ENCODE measurements at regions not wholly inside any gene's neighbourhood (a gene's known extent, or its start where the extent isn't known, plus 50 kb on each side); places are given as distances from the start of the nearest gene placed in this dataset.
"Not testable (repeated sequence)": the region's sequence is repeated elsewhere in the genome, so short reads cannot be mapped to it uniquely, and the experiment has no call there.

DNA sequence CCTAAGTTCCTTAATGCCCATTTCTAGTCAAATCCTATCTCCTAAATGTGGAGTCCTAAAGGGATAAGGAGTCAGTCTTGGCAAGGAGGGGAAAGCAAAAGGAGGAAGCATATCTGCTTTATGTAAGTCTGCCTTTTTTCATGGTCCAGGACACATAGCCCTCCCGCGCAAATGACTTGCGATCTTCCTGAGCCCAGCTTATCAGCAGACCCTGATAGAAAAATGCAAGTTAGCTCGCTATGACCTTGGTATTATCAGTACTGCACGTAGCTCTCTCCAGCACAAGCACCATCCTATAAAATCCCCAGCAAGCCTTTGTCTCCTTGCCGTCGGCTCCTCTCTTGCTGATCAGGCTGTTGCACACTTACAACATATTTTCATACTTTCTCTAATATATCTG is 281.4 kb upstream of the KCNH7 start:
- Histone ChIP-seq H3K79me2 (ENCODE audit: insufficient read depth, low read length) (no peaks in the 10 kb centered on the region), H3K4me1 (ENCODE audit: insufficient read depth, low read length, poor library complexity, severe bottlenecking) (no peaks in the 10 kb centered on the region), H2AFZ (ENCODE audit: low read length) (no peak overlapping the region), H3K36me3 (ENCODE audit: insufficient read depth, low read length) (no peaks in the 10 kb centered on the region), H3K9me3 (ENCODE audit: insufficient read depth, low read depth, low read length) (no peaks in the 10 kb centered on the region), H4K20me1 (ENCODE audit: insufficient read depth, low read length, poor library complexity, severe bottlenecking) (no peaks in the 10 kb centered on the region), H3K9me2 (replicated peaks; ENCODE audit: low read depth, low read length) (no peaks in the 10 kb centered on the region), H3K9ac (ENCODE audit: low read depth, low read length, poor library complexity, severe bottlenecking) (no peak overlapping the region), H3K27me3 (ENCODE audit: insufficient read depth, low read length, poor library complexity, severe bottlenecking) (no peaks in the 10 kb centered on the region), H3K4me2 (ENCODE audit: low read depth, low read length, poor library complexity, severe bottlenecking) (no peak overlapping the region), H3F3A (ENCODE audit: low read depth) (no peaks in the 10 kb centered on the region), H3K4me3 (ENCODE audit: low read length, poor library complexity, severe bottlenecking) (no peak overlapping the region)
- TF ChIP-seq, protein P1, sequence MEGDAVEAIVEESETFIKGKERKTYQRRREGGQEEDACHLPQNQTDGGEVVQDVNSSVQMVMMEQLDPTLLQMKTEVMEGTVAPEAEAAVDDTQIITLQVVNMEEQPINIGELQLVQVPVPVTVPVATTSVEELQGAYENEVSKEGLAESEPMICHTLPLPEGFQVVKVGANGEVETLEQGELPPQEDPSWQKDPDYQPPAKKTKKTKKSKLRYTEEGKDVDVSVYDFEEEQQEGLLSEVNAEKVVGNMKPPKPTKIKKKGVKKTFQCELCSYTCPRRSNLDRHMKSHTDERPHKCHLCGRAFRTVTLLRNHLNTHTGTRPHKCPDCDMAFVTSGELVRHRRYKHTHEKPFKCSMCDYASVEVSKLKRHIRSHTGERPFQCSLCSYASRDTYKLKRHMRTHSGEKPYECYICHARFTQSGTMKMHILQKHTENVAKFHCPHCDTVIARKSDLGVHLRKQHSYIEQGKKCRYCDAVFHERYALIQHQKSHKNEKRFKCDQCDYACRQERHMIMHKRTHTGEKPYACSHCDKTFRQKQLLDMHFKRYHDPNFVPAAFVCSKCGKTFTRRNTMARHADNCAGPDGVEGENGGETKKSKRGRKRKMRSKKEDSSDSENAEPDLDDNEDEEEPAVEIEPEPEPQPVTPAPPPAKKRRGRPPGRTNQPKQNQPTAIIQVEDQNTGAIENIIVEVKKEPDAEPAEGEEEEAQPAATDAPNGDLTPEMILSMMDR (conservative IDR thresholded peaks at IDR 0.05; ENCODE audit: low read length) = no peak
- TF ChIP-seq EZH2phosphoT487 (IDR thresholded peaks at IDR 0.05; ENCODE audit: borderline replicate concordance) = no peak

DNA sequence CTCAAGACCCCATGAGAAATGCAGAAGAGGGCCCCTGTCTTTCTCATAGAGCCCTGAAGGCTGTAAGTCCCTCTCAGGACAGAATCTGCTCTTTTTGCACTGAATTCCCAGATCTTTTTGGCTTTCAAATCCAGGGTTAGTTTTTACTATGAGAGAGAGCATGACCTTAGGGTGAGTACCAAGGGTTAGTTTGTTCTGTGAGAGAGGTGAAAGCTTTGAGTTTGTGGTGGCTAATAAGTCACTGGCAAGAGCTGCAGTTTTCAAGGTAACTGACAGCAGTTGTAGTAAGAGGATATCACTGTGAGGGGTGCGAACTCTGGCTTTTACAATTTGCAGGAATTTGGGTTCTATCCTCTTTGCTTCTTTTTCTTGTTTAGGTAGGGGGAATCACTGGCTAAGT is 248.4 kb upstream of the KCNH7 start:
- Histone ChIP-seq H3K79me2 (ENCODE audit: insufficient read depth, low read length) (no peaks in the 10 kb centered on the region), H3K4me2 (ENCODE audit: low read depth, low read length, poor library complexity, severe bottlenecking) (no peak overlapping the region), H2AFZ (ENCODE audit: low read length) (no peak overlapping the region), H3K4me1 (ENCODE audit: insufficient read depth, low read length, poor library complexity, severe bottlenecking) (no peaks in the 10 kb centered on the region), H3K9me3 (ENCODE audit: insufficient read depth, low read depth, low read length) (no peaks in the 10 kb centered on the region), H3F3A (ENCODE audit: low read depth) (no peaks in the 10 kb centered on the region), H3K27me3 (ENCODE audit: insufficient read depth, low read length, poor library complexity, severe bottlenecking) (no peaks in the 10 kb centered on the region), H3K9me2 (replicated peaks; ENCODE audit: low read depth, low read length) (no peaks in the 10 kb centered on the region), H3K36me3 (ENCODE audit: insufficient read depth, low read length) (no peaks in the 10 kb centered on the region), H3K4me3 (ENCODE audit: low read length, poor library complexity, severe bottlenecking) (no peak overlapping the region), H3K9ac (ENCODE audit: low read depth, low read length, poor library complexity, severe bottlenecking) (no peak overlapping the region), H4K20me1 (ENCODE audit: insufficient read depth, low read length, poor library complexity, severe bottlenecking) (no peaks in the 10 kb centered on the region)
- TF ChIP-seq, protein P1 (conservative IDR thresholded peaks at IDR 0.05; ENCODE audit: low read length) = no peak
- TF ChIP-seq EZH2phosphoT487 (IDR thresholded peaks at IDR 0.05; ENCODE audit: borderline replicate concordance) = no peak

DNA sequence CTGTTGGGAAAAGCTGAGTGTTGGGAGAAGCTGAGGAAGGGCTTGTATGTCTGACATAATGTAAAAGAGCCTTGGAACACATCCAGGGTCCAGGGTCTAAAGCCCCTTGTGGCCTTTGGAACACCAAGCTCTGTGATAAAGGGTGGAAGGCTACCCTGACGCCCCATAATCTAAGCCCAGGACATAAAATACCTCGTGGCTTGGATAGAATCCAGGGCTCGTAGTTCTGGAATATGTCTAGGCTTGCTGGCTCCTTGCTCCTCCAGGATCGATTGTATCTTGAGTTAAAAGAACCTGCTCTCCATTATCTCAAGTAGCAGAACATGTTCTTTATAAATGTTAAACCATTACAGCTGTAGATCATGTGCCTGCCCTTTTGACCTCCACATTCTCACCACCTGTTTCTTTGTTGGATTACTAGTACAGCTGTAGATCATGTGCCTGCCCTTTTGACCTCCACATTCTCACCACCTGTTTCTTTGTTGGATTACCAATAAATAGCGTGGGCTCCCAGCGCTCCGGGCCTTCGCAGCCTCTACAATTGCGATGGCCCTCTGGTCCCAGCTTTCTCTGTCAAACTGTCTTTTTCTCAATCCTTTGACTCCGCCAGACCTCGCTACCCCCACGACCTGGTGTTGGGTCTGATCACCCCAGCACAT is 246.9 kb upstream of the KCNH7 start:
- H3K36me3 ChIP-seq (ENCODE audit: insufficient read depth, low read length); H3F3A ChIP-seq (ENCODE audit: low read depth); H4K20me1 ChIP-seq (ENCODE audit: insufficient read depth, low read length, poor library complexity, severe bottlenecking); H3K27me3 ChIP-seq (ENCODE audit: insufficient read depth, low read length, poor library complexity, severe bottlenecking); H3K4me3 ChIP-seq (ENCODE audit: low read length, poor library complexity, severe bottlenecking); H3K79me2 ChIP-seq (ENCODE audit: insufficient read depth, low read length); H3K4me1 ChIP-seq (ENCODE audit: insufficient read depth, low read length, poor library complexity, severe bottlenecking); H3K9me2 ChIP-seq (replicated peaks; ENCODE audit: low read depth, low read length); H3K4me2 ChIP-seq (ENCODE audit: low read depth, low read length, poor library complexity, severe bottlenecking); H3K9ac ChIP-seq (ENCODE audit: low read depth, low read length, poor library complexity, severe bottlenecking); H3K9me3 ChIP-seq (ENCODE audit: insufficient read depth, low read depth, low read length); H2AFZ ChIP-seq (ENCODE audit: low read length): not testable (repeated sequence)

DNA sequence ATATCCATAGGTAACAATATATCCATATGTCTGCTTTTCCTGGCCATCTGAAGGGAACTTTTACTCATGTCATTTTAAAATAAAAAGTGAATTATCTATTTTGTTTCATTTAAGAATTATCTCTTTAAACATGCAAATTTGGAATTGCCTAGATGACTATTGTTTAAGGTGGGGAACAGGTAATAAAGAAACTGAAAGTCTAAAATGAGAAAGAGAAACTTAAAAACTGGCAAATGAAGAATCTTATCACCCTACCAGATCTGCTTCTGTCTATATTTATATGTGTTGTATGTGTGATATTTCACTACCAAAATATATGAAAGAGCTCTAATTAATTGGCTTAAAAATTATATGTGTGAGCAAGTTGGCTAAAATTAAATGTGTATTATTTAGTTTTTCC is 243.2 kb upstream of the KCNH7 start:
- H3K4me3 ChIP-seq (ENCODE audit: low read length, poor library complexity, severe bottlenecking) = no peak overlapping the region
- no peak for TF ChIP-seq EZH2phosphoT487 (IDR thresholded peaks at IDR 0.05; ENCODE audit: borderline replicate concordance)
- TF ChIP-seq, protein P1 (conservative IDR thresholded peaks at IDR 0.05; ENCODE audit: low read length) = no peak
- no peaks in the 10 kb centered on the region for H3K4me1 ChIP-seq (ENCODE audit: insufficient read depth, low read length, poor library complexity, severe bottlenecking)
- H2AFZ ChIP-seq (ENCODE audit: low read length) = no peak overlapping the region
- no peak overlapping the region for H3K9ac ChIP-seq (ENCODE audit: low read depth, low read length, poor library complexity, severe bottlenecking)
- H3K79me2 ChIP-seq (ENCODE audit: insufficient read depth, low read length) = no peaks in the 10 kb centered on the region
- no peak overlapping the region for H3K4me2 ChIP-seq (ENCODE audit: low read depth, low read length, poor library complexity, severe bottlenecking)
- H3K9me3 ChIP-seq (ENCODE audit: insufficient read depth, low read depth, low read length) = no peaks in the 10 kb centered on the region; the same call in 1 of the 2 replicates
- H3K36me3 ChIP-seq (ENCODE audit: insufficient read depth, low read length) = no peaks in the 10 kb centered on the region
- no peaks in the 10 kb centered on the region for H3K27me3 ChIP-seq (ENCODE audit: insufficient read depth, low read length, poor library complexity, severe bottlenecking)
- no peaks in the 10 kb centered on the region for H3K9me2 ChIP-seq (replicated peaks; ENCODE audit: low read depth, low read length)
- no peaks in the 10 kb centered on the region for H4K20me1 ChIP-seq (ENCODE audit: insufficient read depth, low read length, poor library complexity, severe bottlenecking)
- no peaks in the 10 kb centered on the region for H3F3A ChIP-seq (ENCODE audit: low read depth)
